Left ventricle myocardium superior (tissue), 1 donor: ENCODE measurements at regions not wholly inside any gene's neighbourhood (a gene's known extent, or its start where the extent isn't known, plus 50 kb on each side); places are given as distances from the start of the nearest gene placed in this dataset.
"Not testable (repeated sequence)": the region's sequence is repeated elsewhere in the genome, so short reads cannot be mapped to it uniquely, and the experiment has no call there.

Experiments used
- ATAC-seq: fragments of 200-7000 bp; cut with Tn5 transposase; one replicate; pipeline ENCODE4 v1.9.1; 2020; ENCODE audit warnings: mild to moderate bottlenecking, moderate library complexity
- DNase-seq: peaks from one replicate; pipeline ENCODE4 v3.0.0-alpha.2; 2020
- intact Hi-C: fragments of 100-400 bp; cut with micrococcal nuclease; formaldehyde crosslinking; loops from one replicate; pipeline ENCODE4 v1.11.0; 2022
- donor health status: DM: no; HTN: yes; CAD: no; lungs with severe emphysema.

DNA sequence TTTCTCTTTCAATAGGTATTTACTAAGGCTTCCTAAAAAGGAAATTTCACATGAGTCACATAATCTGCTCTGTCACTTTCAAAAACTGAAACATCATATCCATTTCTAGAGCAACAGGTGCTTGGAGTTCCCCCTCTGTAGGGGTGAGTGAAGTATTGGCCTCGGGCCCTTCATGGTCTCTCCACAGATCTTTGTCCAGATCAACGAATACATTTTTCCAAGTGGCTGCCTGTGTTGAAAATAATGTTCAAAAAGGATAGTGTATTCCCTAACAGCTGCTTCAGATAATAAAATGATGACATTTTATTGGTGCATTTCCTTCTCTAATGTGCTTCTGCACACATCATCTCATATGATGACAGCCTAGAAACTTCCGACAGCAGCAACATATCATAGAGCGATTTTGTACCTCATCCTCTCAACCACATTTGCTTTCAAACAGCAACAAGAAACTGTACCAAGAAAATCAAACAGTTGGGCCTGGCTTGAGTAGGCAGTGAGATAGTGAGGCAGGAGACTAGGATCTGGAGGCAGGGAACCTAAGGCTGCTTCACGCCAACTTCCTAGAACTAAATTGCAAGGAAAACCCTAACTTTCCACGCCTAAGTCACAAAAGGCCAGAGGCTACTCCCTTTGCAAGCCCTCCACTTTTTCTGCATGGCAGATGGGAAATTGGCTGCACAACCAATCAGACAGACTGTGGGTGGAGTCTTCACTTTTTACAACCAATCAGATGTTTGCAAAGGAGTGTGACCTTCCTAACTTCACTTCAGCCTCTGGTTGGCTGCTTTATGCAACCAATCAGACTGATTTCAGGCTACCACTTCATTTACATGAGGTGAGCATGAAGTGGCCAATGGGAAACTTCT, 340.2 kb downstream of the LRRC3B start:
- intact Hi-C loops: no loop called here
- peak; percentile 88 for ATAC-seq
- peak; percentile 26 for DNase-seq

DNA sequence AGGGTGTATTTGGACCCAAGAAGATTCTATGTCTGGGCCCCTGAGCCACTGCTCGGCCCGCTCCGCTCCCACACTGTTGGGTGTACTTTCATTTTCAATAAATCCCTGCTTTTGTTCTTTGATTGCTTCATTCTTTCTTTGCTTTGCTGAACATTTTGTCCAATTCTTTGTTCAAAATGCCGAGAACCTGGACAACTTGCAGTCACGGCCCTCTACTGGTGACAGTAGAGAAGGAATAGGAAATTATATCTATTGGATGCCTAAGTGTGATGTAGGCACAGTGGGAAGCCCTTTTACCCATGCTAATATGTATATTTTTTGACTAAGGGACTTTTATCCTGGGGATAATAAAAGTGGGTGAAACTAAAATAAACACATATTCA, 340.8 kb downstream of the LRRC3B start:
- ATAC-seq: peak; percentile 40
- intact Hi-C loops: no loop called here
- DNase-seq: peak; percentile 39

DNA sequence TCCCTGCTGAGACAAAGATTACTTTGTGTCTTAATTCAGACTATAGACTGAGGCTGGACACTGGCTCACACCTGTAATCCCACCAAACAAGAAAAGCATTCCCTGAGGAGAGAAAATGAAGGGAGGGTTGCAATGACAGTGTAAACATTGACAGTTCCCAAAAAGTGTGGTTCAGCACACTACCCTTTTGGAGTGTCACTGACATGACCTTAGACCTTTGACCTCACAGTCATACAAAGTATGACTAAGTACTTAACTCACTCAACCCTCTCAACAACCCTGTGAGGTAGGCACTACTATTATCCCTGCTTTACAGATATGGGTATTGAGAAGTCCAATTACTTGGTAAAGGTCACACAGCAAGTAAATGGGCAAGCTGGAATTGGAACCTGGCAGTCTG, 341.7 kb downstream of the LRRC3B start:
- intact Hi-C loops: no loop called here
- no peak for ATAC-seq
- no peak for DNase-seq

DNA sequence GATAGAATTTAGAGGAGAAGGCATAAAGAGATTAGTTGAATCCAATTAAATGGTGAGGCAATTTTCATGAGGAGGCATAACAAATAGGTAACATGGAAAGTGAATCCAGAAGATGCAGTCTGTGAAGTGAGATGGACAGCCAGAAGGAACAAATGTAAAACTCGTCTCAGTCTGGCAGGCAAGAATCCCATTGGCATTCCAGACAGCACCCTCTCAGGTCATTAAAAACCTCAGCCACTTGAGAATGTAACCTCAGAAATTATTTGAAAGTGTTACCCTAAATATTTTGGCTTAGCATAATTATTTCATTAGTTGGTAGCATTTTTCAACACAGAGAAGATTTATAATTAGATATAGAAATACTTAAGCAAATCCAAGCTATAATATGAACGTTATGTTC, 342.3 kb downstream of the LRRC3B start:
- ATAC-seq: no peak

DNA sequence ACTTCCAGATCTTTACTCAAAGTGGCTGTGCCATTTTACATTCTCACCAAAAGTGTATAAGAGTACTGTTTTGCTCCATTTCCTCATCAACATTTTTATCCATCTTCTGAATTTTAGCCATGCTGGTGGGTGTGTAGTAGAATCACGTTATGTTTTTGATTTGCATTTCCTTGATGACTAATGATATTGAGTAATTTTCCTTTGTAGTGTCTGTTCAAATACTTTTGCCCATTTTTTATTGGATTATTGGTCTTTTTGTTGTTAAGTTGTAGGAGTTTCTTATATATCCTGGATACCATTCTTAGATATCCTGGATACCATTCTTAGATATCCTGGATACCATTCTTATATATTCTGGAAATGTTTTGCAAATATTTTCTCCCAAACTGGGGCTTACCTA, 344.9 kb downstream of the LRRC3B start:
- intact Hi-C loops: no loop called here
- DNase-seq: no peak
- ATAC-seq: no peak

More for the DNA sequence above, 342.3 kb downstream of the LRRC3B start:
- DNase-seq: no peak
- intact Hi-C loops: no loop called here

DNA sequence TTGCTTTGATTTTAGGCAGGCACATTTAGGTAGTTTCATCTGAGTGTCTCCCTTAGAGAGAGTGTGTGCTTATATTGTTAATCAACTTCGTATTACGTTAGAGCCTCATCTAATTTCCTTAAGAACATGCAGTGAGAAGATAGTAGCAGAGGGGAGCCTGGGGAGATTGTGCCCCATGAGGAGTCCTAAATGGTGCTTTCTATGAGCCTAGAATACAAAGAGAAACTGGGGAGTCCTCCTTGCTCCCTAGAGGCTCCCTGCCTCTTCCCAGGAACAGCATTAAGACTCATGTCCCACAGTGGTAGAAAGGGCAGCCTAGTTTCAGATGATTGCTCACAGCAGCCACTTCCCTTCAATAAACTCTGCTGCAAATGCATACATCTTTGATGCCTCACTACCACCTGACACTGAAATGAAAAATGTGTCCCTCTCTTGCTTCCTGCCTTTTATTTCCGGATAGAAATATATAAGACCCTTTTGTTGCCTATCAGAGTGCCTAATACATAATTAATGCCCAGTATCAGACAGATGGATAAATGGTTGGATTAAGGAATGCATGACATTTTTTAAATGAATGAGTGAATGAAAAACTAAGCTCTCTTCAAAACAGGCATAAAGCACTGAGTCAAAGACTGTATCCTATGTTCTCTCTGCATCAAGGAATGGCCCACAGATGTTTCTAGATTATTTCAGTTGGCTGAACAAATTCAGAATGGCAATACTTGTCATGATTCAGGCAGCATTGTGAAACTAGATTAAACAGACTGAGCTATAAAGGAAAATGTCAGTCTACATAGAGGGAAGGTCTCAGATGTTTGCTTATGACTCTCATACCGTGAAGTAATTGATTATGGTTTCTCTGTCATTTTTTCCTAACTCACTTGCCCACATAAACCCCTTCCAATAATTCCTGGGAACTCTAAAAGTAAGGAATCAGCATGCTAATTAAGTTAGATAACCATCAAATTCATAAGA, 362.1 kb downstream of the LRRC3B start:
- ATAC-seq: no peak
- DNase-seq: no peak
- intact Hi-C loops: no loop called here

DNA sequence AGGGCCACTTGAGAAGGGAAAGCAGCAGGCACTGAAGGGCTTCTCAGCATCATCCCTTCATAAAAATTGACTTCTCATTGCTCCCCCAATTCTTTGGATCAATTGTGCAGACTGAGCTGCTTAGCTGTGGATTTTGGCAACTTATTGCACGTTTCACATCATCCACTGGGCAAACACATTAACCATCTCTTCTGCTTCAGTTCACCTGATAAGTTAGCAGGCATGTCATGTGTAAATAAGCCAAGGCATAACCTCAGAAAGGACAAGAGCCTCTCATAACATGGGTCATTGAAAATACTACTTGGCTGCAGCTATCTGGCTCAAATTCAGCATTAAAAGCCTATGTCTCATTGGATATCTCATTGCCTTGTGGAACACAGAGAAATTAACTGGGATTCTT, 366.5 kb downstream of the LRRC3B start:
- DNase-seq: no peak
- no peak for ATAC-seq
- intact Hi-C loops: no loop called here

DNA sequence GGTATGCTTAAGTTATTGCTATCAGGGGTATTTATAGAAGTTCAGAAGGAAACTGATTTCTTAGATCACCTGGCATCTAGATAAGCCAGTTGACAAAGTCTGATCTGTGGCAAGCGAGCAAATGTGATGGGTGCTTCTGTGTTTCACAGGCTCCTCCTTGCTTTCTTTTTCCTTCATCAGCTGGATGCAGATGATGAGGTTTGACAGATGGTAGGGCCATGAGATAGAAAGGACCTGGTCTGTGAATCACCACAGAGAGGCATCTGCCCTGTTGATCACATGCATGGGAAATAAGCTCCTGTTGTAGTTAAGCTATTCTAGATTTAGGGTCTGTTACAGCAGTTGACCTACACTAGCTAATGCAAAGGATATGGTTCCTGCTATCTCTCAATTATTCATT, 372.0 kb downstream of the NEK10 start:
- DNase-seq (no peak), ATAC-seq (no peak)
- intact Hi-C loops: no loop called here

DNA sequence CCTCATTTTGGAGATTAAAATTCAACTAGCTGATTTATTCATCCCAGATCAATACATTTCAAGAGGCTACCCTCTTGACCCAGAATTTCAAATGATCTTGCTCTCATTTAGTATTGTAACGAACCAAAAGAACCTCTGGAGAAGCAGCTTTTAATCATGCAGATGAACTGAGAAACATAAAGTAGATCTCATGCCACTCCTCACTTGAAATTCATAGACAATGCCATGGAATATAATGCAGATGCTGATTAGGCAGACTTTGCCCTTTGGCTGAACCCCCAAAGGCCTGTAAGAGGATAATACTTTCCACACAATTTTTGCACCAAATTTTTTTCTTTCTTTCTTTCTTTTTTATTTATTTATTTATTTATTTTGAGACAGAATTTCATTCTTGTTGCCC, 358.3 kb downstream of the NEK10 start:
- ATAC-seq (no peak), DNase-seq (no peak)
- intact Hi-C loops: no loop called here

DNA sequence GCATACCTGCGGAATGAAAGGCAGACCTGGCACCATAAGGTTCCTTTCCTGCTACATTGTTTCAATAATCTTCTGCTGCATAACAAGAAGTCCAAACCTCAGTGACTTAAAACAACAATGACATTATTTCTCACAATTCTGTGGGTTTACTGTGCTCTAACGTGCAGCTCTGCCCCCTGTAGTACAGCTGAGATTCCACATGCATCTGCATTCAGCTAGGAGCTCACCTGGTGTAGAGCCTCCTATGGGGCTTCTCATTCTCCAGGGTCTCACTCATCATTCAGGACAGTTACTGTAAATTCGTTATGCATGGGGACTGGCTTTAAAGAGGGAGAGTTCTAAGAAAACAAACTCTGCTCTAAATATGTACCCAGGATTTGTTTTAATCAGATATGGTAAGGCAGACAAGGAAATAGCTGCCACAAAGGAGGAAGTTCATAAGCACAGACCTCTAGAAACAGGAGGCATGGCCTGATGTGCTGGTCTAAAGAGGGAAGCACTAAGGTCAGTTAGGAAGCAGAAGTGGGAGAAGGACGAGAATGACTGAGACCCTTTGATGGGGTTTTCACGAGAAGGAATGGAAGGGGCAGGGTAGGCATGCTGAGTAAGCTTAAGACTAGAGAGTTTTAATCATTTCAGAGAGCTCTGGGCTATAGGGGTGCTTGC, 347.0 kb downstream of the NEK10 start:
- ATAC-seq (no peak), DNase-seq (no peak)
- intact Hi-C loops: no loop called here

DNA sequence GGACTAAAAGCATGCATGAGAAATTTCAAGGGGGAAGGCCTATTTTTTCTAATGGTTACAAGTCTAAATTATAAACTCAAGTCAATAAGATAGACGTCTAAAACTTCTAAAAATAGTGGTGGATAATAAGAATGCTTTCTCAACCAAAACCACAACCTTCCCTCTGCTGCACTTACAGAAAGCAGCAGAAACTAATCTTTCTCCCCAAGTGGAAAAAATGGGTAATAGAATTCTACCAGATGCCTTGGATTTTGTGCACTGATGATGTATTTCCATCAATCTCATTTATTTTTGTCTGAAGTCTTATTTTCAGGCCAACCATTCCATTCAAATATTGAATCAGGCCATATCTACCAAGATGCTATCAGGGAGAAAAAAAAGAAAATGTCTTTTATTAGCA, 344.7 kb downstream of the NEK10 start:
- ATAC-seq: no peak
- intact Hi-C loops: no loop called here
- DNase-seq: no peak

DNA sequence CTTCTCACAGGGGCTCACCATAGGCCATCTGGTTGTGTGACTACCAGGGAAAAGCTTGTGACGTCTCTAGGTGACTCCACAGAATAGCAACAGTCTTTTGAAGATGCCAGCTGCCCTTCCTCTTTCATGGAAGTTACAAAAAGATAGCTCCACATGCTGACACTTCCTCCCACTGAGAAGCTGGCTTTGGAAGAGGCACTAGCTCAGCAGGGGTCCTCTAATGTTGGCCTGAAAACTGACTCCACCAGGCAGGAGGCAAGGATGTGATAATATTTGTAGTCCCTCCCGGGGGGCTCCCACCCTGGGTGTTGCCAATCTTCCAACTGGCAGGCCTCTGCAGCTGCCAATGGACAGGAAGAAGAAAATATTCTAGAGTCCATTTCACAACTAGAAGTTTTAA, 343.5 kb downstream of the NEK10 start:
- ATAC-seq: no peak
- peak; percentile 25 for DNase-seq
- intact Hi-C loops: no loop called here

DNA sequence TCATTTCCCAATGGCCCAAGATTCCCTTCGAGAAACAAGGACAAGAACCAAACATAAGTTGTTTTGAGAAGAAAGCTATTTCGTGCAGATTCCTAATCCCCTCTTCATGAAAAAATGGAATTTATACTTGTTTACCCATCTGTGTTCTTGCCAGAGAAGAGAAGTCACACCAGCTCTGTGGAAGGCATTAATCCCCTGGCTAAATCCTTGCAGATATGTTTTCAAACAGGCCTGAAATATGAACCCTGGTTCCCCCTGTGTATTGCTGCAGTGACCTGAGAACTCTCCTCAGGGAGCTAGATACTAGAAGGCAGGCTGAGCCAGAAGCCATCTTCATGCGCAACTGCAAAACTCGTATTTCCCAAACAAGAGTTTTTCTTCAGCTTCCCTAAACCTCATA, 337.7 kb downstream of the NEK10 start:
- intact Hi-C loops: no loop called here
- peak; percentile 51 for ATAC-seq
- no peak for DNase-seq

DNA sequence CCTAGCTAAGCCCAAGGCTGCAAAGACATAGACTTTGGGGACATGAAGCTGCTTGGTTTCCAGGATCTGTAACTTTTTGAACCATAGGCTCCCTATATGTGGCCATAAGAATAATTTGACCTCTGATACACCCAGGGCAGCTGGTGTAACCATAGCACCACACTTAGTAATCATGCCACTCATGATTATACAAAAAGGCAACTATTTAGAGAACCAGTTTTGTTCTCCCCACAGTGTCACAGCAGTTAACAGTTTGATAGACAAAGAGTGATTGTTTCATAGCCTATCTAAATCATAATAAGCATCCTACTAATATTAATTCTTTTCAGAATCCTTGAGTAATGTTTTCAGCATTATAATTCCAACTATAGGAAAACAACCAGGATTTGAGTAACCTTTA, 334.9 kb downstream of the NEK10 start:
- no peak for DNase-seq
- no peak for ATAC-seq
- intact Hi-C loops: no loop called here

DNA sequence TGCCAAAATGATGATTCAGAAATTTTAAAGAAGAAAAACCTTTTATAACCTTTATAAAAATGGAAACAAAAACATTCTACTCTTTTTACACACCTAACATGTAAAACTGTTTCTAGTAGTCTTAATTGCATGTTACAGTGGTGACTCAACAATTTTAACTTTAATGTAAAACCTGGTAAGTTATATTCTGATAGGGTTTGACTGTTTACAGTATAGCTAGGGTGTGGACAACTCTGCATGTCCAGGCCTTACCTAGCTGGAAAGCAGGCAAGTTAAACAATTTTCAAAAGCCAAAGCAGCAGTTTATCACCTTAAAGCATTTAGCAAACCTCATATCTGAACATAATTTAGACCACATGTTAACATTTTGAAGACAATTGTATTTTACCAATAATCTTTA, 328.5 kb downstream of the NEK10 start:
- ATAC-seq (no peak), DNase-seq (no peak)
- intact Hi-C loops: no loop called here

DNA sequence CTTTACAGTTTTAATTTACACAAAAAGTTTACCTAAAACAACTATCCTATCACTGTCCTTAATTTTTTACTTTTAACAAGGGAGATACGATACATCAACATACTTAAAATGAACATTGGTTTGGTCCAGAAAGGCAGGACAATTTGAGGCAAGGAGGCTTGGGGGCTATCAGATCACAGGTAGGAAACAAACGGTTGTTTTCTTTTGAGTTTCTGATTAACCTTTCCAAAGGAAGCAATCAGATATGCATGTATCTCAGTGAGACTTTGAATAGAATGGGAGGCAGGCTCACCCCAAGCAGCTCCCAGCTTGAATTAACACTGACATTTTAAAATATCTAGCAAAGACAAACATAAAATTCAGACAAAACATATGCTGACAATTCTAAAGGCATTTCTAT, 326.6 kb downstream of the NEK10 start:
- ATAC-seq, intact Hi-C loops, DNase-seq: not testable (repeated sequence)

DNA sequence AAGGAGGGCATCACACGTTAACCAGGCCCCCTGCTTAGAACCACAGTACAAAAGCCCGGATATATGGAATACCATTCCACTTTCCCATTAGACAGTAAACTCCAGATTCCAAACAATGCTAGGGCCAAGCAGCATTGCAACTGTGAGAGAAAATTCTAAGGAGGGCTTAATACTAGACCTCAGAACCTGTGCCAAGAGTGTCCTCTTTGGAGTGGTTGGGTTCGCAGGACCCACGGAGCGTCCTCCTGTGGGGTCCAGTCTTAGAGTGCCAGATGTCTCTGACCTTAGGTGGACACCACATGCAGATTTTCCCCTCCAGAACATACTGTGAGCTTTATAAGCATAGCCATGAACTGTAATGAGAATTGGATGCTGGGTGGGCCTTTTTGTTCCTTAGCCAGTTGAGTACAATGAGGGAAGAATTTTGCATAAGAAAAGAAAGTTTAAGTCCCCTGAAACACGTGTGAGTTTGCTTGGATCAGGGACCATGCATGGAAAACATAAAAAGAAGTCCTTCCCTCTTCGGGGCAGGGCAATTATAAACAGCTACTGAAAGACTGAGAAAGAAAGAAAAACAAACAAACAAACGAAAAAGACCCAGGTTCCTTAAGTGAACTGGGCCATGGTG, 325.7 kb downstream of the NEK10 start:
- ATAC-seq (no peak), DNase-seq (no peak)
- intact Hi-C loops: no loop called here

DNA sequence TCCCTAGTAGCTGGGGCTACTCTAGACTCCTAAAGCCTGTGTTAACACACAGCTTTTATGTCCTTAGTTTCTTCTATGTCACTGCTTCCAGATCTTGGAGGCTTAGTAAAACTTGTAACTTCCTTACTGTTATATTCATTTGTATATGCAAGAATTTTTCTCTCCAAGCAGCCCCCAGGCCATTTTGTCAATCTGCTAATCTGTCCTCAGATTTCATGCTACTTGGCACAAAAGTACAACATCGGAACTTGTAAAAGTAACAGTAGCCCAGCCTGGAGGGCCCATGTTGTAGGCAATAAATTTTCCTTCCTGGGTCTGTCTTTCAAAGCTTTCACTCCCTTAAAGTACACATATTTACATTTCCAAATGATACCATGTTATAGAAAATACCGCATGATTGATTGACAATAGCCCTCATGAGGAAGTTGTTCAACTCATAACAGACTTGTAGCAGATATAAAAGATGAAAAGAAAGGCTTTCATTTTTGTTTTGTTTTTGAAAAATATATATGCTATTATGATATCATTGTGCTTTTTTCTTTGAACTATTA, 324.2 kb downstream of the NEK10 start:
- ATAC-seq: no peak
- no peak for DNase-seq
- intact Hi-C loops: no loop called here

DNA sequence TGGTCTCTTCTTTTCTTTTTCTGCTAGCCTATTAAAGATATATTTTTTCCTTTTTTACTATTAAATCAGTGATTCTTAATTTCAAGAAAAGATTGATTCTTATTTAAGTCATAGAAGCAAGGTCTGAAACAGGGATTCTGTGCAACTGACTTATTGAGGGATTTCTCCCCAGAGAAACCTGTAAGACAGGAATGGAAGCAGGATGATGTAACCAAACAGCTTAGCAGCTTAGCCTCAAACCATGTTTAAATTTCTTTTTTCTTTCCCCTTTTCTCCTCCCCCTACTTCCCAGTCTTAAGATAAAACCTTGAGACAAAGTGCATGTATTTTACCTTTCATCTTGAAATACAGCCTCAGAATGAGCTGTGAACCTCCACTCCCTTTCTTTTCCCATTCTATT, 322.8 kb downstream of the NEK10 start:
- ATAC-seq (no peak), DNase-seq (no peak)
- intact Hi-C loops: no loop called here
